GM21619 (cell line): ENCODE measurements at regions not wholly inside any gene's neighbourhood (a gene's known extent, or its start where the extent isn't known, plus 50 kb on each side); places are given as distances from the start of the nearest gene placed in this dataset.

ENCODE experiments used
- ATAC-seq: cut with Tn5 transposase; IDR thresholded peaks from one replicate; pipeline ENCODE4 v1.9.1; 2021; ENCODE audit not compliant: unreplicated experiment

GRCh38 chr1:88266051-88266450, 418.0 kb upstream of the PKN2 start:
- no peak for ATAC-seq

- ATAC-seq = no peak
Observed at GRCh38 chr1:88272216-88272615, 411.9 kb upstream of the PKN2 start.

- ATAC-seq = no peak
Observed at GRCh38 chr1:88274431-88274830, 409.6 kb upstream of the PKN2 start.

GRCh38 chr1:88275259-88275862, 408.7 kb upstream of the PKN2 start:
- no peak for ATAC-seq

DNA sequence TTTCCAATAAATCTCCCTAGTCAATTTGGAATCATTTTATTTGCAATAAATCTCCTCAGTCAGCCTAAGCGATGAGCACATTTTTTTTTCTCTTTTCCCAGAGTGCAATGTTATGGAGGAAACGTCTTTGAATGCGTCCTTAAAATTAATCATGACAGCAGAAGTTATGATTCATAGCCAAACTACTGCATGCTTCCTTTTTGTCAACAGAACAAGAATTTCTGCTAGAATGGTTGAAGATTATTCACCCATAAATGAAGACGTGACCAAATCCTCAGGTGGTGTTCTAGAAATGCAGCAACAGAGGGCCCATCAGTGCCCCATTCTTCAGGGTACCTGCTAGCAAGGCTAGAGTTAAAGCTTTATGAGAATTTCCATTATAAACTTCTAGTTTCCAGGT, 407.9 kb upstream of the PKN2 start:
- no peak for ATAC-seq

DNA sequence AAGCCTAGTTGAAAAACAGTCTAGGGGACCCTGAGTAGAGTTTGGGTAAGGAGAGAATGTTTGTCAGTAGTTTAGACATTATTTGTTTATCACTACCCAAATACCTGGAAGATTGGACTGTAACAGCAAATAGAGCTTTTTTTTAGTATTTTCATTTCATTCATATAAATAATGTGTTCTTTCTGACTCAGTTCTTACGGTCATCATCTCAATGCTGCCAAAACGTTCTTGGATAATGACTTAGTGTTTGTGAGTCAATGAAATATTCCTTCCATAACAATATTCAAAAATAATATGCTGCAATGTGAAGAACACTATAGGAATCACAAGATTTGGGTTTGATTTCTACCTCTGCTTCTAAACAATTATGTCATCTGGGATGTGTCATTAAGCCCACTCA, 400.0 kb upstream of the PKN2 start:
- ATAC-seq = no peak

GRCh38 chr1:88284666-88285366, 399.3 kb upstream of the PKN2 start:
- ATAC-seq = no peak

DNA sequence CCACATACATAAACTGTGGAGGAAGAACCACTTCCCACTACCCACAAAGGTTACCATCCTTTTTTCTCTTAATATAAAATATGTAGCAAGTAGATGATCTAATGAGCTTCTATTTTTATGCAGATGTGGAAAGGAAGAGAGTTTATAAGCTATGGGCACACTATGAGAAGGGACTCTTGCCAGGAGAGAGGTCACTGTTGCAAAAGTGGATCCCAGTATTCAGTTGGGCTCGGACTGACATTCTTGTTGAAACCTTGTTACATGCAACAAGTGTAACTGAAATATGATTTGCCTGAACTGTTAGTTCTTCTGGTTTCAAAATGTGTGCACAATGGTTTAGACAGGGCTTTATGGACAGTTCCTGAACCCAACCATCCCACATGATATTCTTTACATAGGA, 397.4 kb upstream of the PKN2 start:
- ATAC-seq = no peak

- ATAC-seq = no peak
Observed at GRCh38 chr1:88288571-88288970, 395.5 kb upstream of the PKN2 start.

- ATAC-seq = no peak
Observed at GRCh38 chr1:88289401-88290102, 394.5 kb upstream of the PKN2 start.

- no peak for ATAC-seq
Observed at GRCh38 chr1:88291611-88292354, 392.3 kb upstream of the PKN2 start.

GRCh38 chr1:88293691-88294190, 390.3 kb upstream of the PKN2 start:
- no peak for ATAC-seq

GRCh38 chr1:88296227-88296626, 387.8 kb upstream of the PKN2 start:
- no peak for ATAC-seq

DNA sequence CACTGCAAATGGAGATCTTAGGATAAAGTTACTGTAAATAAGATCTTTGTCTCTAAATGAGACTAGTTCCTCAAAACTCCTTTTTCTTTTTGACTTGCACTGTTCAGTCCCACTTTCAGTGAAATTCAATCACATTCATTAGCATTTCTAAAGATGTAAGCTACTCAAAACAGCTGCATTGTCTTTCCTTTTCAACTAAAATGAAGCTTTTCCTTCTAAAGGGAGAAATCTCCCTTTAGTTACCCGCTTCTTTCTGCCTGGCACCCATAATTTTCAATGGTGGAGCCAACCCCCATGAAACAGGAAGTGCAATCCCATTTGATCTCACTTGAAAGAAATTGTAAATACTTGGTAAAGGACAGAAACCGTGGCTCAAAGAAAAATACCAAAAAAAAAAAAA, 387.4 kb upstream of the PKN2 start:
- no peak for ATAC-seq

DNA sequence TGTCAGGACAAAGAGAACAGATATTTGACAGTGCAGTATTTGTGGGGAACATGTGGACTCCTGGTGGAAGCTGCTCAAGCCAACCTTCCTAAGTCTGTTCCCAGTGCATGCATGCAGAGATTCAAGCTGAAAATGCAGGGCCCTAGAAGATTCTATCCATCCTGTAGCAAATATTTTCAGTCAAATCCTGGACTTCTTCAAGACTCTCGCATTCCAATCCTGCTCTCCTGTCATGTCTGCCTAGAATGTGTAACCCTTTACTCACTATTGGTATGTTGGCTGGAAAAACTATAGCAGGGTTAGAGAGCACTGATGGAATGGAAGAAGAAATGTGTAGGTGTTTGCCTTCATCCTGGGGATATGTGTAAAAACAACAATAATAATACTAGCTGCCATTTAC, 385.6 kb upstream of the PKN2 start:
- no peak for ATAC-seq

DNA sequence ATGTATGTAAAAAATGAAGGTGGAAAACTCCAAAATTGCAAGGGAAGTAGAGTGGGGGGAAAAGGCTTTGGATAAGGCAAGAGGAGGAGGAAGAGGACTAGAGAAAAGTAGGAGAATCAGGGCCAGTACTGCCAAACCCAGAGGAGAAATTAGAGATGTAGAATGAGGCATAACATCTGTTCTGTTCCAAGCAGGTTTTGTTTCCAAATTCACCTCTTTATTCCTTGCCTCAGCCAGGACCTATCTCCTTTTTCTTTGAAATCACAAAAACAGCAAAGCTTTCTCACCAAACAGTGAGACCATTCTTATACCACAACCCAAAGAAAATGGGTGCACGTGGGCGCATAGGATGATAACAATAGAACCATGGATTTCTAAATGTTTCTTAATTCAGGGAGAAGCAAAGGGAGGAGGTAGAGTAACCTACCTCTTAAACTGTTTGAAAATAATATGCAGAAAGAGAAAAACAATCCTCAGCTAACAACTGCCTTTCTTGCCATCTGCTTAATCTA, 383.3 kb upstream of the PKN2 start:
- ATAC-seq = no peak

DNA sequence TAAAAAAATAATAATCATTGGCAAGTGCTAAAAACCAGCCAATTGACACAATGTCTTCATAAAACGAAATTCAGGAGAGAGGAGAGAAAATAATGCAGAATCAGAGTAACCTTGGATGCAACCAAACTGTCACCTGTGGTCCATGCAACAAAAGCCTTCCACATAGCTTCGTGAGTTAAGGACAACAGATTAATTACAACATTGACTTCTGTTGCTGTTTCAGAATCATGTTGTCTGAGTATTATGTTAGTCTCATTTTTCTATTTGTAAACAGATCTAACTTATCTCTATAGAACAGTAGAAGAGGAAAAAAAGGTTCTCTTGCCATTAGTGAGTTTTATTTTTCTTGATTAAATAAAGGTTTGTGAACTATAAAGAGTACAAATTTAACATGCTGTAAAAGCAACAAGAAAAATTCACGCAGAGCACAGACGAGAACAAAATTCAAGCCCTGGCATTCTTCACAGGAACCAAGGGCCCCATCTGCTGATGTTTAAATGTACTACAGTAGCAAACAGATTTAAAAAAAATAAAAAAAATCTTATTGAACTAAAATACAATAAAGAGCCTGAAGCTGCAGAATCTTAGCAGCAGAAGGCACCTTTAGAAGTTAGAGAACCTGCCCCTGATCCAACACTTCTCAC, 381.1 kb upstream of the PKN2 start:
- no peak for ATAC-seq

DNA sequence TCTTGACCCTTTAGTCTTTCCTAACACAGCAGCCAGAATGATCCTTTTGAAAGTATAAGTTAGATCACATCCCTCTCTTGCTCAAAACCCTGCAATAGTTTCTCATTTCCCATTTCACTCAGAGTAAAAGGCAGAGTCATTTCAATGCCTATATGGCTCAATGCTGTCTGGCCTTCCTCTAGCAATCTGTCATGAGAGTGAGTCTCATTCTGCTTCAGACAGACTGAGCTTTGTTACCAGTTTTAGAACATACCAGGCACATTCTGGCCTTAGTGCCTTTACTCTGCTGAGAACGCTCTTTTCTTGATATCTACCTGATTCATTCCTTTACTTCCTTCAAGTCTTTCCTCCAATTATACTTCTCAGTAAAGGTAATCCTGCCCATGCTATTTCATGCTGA, 372.8 kb upstream of the PKN2 start:
- ATAC-seq = no peak

DNA sequence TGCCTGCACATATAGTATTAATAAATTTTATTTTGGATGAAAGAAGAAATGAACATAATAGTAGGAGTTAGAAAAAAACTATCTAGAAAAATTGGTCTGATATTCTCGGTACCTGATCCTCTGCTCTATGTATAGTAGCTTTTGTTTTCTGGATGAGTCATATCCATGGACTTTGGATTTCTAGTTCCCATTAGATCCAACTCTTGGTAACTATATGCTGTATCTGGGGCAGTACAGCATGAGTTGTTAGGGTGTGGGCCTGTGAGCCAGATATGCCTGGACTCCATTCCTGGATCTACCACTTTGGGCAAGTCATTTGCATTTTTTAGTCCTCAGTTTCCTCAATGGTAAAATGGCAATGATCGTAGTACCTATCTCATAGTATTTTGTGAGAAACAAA, 372.2 kb upstream of the PKN2 start:
- ATAC-seq = no peak

DNA sequence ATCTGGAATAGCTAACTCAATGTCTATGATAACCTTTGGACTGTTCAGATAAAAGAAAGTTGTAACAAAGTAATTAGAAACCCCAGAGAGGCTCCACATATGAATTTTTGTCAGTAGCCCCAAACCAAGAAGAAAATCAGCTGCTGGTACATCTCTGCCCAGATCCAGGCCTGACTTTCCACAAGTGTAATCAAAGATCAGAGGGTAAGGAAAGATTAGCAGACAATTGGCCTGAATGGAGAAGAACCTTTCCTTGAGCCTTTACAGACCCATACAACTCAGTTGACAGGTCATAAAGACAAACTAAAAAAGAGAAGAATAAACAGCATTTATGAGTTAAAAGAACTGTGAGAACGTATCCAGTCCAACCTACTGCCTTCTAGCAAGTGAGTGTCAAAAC, 366.7 kb upstream of the PKN2 start:
- no peak for ATAC-seq

GRCh38 chr1:88318740-88319139, 365.3 kb upstream of the PKN2 start:
- ATAC-seq = no peak
